ENCODE measurements at regions not wholly inside any gene's neighbourhood (a gene's known extent, or its start where the extent isn't known, plus 50 kb on each side); places are given as distances from the start of the nearest gene placed in this dataset.
A peak's percentile ranks its signal among the peaks of the same experiment; 100 is the strongest.

DNA sequence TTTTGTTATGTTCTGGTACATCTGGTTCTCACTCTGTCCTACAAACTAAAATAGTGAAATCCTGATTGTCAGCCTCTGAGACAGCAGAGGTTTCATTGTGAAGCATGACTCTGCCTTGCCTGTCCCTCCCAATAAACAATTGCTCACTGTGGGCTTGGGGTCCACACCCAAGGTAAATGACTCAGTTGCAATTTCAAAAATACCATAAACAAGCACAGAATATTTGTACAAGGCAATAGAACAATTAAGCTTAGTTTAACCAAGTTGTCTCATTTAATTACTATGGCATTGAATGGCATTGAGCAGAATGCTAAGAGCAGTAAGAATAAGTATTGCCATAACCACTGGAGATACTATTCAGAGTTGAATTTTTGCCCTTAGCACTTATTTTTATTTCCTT is 353.6 kb downstream of the SPRY2 start:
- Histone ChIP-seq H2BK15ac (ENCODE audit: low read depth, low read length) (no peak overlapping the region), H3K9me1 (ENCODE audit: insufficient read depth, low read length) (no peaks in the 10 kb centered on the region; the same call in 1 of the 2 replicates), H3K9me3 (ENCODE audit: control insufficient read depth, insufficient read depth, low read length) (no peaks in the 10 kb centered on the region), H3K9ac (ENCODE audit: low read depth, low read length) (no peak overlapping the region), H3K4me2 (ENCODE audit: low read depth, low read length) (peak overlapping the region; percentile 23; the same call in 1 of the 2 replicates), H3K4me3 (ENCODE audit: insufficient read depth, low read depth, low read length) (no peak overlapping the region), H3K56ac (ENCODE audit: extremely low read depth, insufficient read depth, low read length) (no peak overlapping the region), H3K4me1 (ENCODE audit: control insufficient read depth, insufficient read depth, low read length) (peaks cover 8% of the 10 kb centered on the region; the same call in 1 of the 2 replicates), H3K14ac (replicated peaks; ENCODE audit: low read depth, low read length) (no peak overlapping the region; the same call in 1 of the 2 replicates), H3K27ac (ENCODE audit: insufficient read depth, low read length) (no peak overlapping the region), H3K27me3 (ENCODE audit: control insufficient read depth, insufficient read depth, low read length) (no peaks in the 10 kb centered on the region), H2BK5ac (ENCODE audit: low read depth, low read length, poor library complexity, severe bottlenecking) (peak overlapping the region; percentile 91), H2AK5ac (ENCODE audit: low read depth, low read length) (no peak overlapping the region), H3K36me3 (ENCODE audit: control insufficient read depth, insufficient read depth, low read length) (no peaks in the 10 kb centered on the region), H3K18ac (ENCODE audit: low read depth, low read length) (no peak overlapping the region), H3K23ac (ENCODE audit: low read depth, low read length) (no peak overlapping the region), H2AK9ac (replicated peaks; ENCODE audit: low read depth, low read length, poor library complexity) (no peak overlapping the region), H4K91ac (ENCODE audit: insufficient read depth, low read depth, low read length) (no peak overlapping the region), H2BK120ac (ENCODE audit: low read depth, low read length) (peak overlapping the region; percentile 79; the same call in 1 of the 2 replicates), H4K5ac (ENCODE audit: low read depth, low read length) (peak overlapping the region; percentile 15; the same call in 1 of the 2 replicates), H4K8ac (ENCODE audit: low read depth in 2 of 2, low read length in 2 of 2) (peak overlapping the region in 1 of 2 experiments; percentile 53; a peak in 1 of 4 replicates), H3K4ac (ENCODE audit: low read depth, low read length) (peak overlapping the region; percentile 0; the same call in 1 of the 2 replicates), H2AFZ (replicated peaks; ENCODE audit: low read length, poor library complexity) (no peak overlapping the region), H3K79me1 (ENCODE audit: low read depth in 1 of 2, low read length in 2 of 2) (no peaks in the 10 kb centered on the region; a peak in 1 of 4 replicates), H2BK20ac (ENCODE audit: low read depth, low read length) (no peak overlapping the region), H4K20me1 (ENCODE audit: insufficient read depth, low read length) (no peaks in the 10 kb centered on the region)
- intact Hi-C loops (cut with micrococcal nuclease) = no loop called here
- in situ Hi-C loops (cut with MboI; ENCODE audit: low sequenced_read_pairs) = no loop called here
- TF ChIP-seq NFE2L2 (IDR thresholded peaks at IDR 0.05; ENCODE audit: low read depth, low read length) = no peak
- TF ChIP-seq FOS (IDR thresholded peaks at IDR 0.05; ENCODE audit: low read depth, low read length) = no peak
- TF ChIP-seq RCOR1 (IDR thresholded peaks at IDR 0.05; ENCODE audit: insufficient replicate concordance, low read length) = no peak
- TF ChIP-seq MAFK (IDR thresholded peaks at IDR 0.05; ENCODE audit: low read depth, low read length) = no peak
- TF ChIP-seq POLR2A (IDR thresholded peaks at IDR 0.05; ENCODE audit: low read depth, low read length) = no peak
- TF ChIP-seq BHLHE40 (IDR thresholded peaks at IDR 0.05; ENCODE audit: low read depth, low read length) = no peak
- no peak for TF ChIP-seq CHD1 (IDR thresholded peaks at IDR 0.05; ENCODE audit: low read depth, low read length)
- TF ChIP-seq MXI1 (IDR thresholded peaks at IDR 0.05; ENCODE audit: borderline replicate concordance, low read depth, low read length) = no peak
- TF ChIP-seq, protein P1, sequence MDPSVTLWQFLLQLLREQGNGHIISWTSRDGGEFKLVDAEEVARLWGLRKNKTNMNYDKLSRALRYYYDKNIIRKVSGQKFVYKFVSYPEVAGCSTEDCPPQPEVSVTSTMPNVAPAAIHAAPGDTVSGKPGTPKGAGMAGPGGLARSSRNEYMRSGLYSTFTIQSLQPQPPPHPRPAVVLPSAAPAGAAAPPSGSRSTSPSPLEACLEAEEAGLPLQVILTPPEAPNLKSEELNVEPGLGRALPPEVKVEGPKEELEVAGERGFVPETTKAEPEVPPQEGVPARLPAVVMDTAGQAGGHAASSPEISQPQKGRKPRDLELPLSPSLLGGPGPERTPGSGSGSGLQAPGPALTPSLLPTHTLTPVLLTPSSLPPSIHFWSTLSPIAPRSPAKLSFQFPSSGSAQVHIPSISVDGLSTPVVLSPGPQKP (IDR thresholded peaks at IDR 0.05; ENCODE audit: borderline replicate concordance, low read depth, low read length) = no peak
- TF ChIP-seq CEBPB (IDR thresholded peaks at IDR 0.05; ENCODE audit: low read depth, low read length) = no peak
- TF ChIP-seq, protein P2, sequence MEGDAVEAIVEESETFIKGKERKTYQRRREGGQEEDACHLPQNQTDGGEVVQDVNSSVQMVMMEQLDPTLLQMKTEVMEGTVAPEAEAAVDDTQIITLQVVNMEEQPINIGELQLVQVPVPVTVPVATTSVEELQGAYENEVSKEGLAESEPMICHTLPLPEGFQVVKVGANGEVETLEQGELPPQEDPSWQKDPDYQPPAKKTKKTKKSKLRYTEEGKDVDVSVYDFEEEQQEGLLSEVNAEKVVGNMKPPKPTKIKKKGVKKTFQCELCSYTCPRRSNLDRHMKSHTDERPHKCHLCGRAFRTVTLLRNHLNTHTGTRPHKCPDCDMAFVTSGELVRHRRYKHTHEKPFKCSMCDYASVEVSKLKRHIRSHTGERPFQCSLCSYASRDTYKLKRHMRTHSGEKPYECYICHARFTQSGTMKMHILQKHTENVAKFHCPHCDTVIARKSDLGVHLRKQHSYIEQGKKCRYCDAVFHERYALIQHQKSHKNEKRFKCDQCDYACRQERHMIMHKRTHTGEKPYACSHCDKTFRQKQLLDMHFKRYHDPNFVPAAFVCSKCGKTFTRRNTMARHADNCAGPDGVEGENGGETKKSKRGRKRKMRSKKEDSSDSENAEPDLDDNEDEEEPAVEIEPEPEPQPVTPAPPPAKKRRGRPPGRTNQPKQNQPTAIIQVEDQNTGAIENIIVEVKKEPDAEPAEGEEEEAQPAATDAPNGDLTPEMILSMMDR (conservative IDR thresholded peaks at IDR 0.05; ENCODE audit: low read depth, low read length) = no peak
- no peak for TF ChIP-seq RAD21 (IDR thresholded peaks at IDR 0.05; ENCODE audit: low read length)
- TF ChIP-seq, protein P3, sequence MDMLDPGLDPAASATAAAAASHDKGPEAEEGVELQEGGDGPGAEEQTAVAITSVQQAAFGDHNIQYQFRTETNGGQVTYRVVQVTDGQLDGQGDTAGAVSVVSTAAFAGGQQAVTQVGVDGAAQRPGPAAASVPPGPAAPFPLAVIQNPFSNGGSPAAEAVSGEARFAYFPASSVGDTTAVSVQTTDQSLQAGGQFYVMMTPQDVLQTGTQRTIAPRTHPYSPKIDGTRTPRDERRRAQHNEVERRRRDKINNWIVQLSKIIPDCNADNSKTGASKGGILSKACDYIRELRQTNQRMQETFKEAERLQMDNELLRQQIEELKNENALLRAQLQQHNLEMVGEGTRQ (IDR thresholded peaks at IDR 0.05; ENCODE audit: low read depth, low read length) = no peak
- no peak for TF ChIP-seq SMC3 (IDR thresholded peaks at IDR 0.05; ENCODE audit: low read depth, low read length)
- no peak for TF ChIP-seq RFX5 (IDR thresholded peaks at IDR 0.05; ENCODE audit: low read depth, low read length)
- ATAC-seq (ENCODE audit: low read depth) = no peak
- DNase-seq = peak; percentile 22
- ChIA-PET POLR2A (ENCODE audit: unreplicated experiment) (no interaction called here), CTCF (interaction anchor here (0.6 kb wide), 1 partner anchor 349 kb away, joined by 3 read pairs; no protein-coding TSS in a partner anchor)
- no TSS peak for BruUV-seq (replicated peaks)
- dilution Hi-C loops (cut with HindIII; ENCODE audit: low sequenced_read_pairs, unreplicated experiment) = no loop called here

All from IMR-90 (cell line).